ACHN (cell line): ENCODE measurements at regions not wholly inside any gene's neighbourhood (a gene's known extent, or its start where the extent isn't known, plus 50 kb on each side); places are given as distances from the start of the nearest gene placed in this dataset.

Source experiments
- DNase-seq: peaks from one replicate; pipeline ENCODE4 v3.0.0-alpha.2; 2015
- in situ Hi-C: cut with HindIII; loops from 2 replicates; pipeline ENCODE4 v1.10.0; 2017; ENCODE audit warnings: low sequenced_read_pairs, low pct_ligation_motif_present, low pct_unique_long_range_greater_than_20kb

GRCh38 chr7:112866424-112866823 is 76.2 kb upstream of the TMEM168 start:
- DNase-seq: no peak
- in situ Hi-C loops: no loop called here

- in situ Hi-C loops: no loop called here
- no peak for DNase-seq
Observed at GRCh38 chr7:112864380-112864779, 74.2 kb upstream of the TMEM168 start.

- in situ Hi-C loops: no loop called here
- DNase-seq: no peak
Observed at GRCh38 chr7:112858838-112859237, 68.6 kb upstream of the TMEM168 start.

GRCh38 chr7:112855227-112855626 is 65.0 kb upstream of the TMEM168 start:
- in situ Hi-C loops: no loop called here
- DNase-seq: no peak

GRCh38 chr7:112854169-112854568 is 64.0 kb upstream of the TMEM168 start:
- in situ Hi-C loops: no loop called here
- DNase-seq: no peak

GRCh38 chr7:112853422-112853821 is 63.2 kb upstream of the TMEM168 start:
- no peak for DNase-seq
- in situ Hi-C loops: no loop called here

- in situ Hi-C loops: no loop called here
- no peak for DNase-seq
Observed at GRCh38 chr7:112843151-112843550, 53.0 kb upstream of the TMEM168 start.
